Astrocyte of the spinal cord (primary cell): ENCODE measurements at regions not wholly inside any gene's neighbourhood (a gene's known extent, or its start where the extent isn't known, plus 50 kb on each side); places are given as distances from the start of the nearest gene placed in this dataset.
"Not testable (repeated sequence)": the region's sequence is repeated elsewhere in the genome, so short reads cannot be mapped to it uniquely, and the experiment has no call there.

Experiments
- DNase-seq: peaks from one replicate; pipeline ENCODE4 v3.0.0; 2011; ENCODE audit warnings: low read depth, low spot score
- H3K4me3 ChIP-seq: 2 replicates; pipeline ENCODE4 v1.5.1; 2011; ENCODE audit warnings: low read depth, mild to moderate bottlenecking, low read length, moderate library complexity
- CTCF ChIP-seq: IDR thresholded peaks from 2 replicates; pipeline ENCODE4 v1.5.1; 2012; ENCODE audit warnings: low read depth, mild to moderate bottlenecking, low read length, inconsistent platforms
- in situ Hi-C: cut with HindIII; loops from 2 replicates; pipeline ENCODE4 v1.10.0; 2017; ENCODE audit warnings: low sequenced_read_pairs

- DNase-seq, result no peak
- no peak overlapping the region for H3K4me3 ChIP-seq
- in situ Hi-C loops, result no loop called here
- TF ChIP-seq CTCF, result no peak
Measured at GRCh38 chrX:80572636-80573035, 152.4 kb downstream of the TENT5D start.

- TF ChIP-seq CTCF, result no peak
- H3K4me3 ChIP-seq, result no peak overlapping the region
- DNase-seq, result no peak
- in situ Hi-C loops, result no loop called here
Measured at GRCh38 chrX:80573275-80573674, 153.0 kb downstream of the TENT5D start.

- in situ Hi-C loops, H3K4me3 ChIP-seq, DNase-seq: not testable (repeated sequence)
Measured at GRCh38 chrX:80574486-80575086, 154.3 kb downstream of the TENT5D start.

GRCh38 chrX:80576267-80576666 lies 156.0 kb downstream of the TENT5D start:
- in situ Hi-C loops, result no loop called here
- DNase-seq, result no peak
- H3K4me3 ChIP-seq, result no peak overlapping the region
- no peak for TF ChIP-seq CTCF

- DNase-seq, result no peak
- no peak for TF ChIP-seq CTCF
- H3K4me3 ChIP-seq, result no peak overlapping the region
- in situ Hi-C loops, result no loop called here
Measured at GRCh38 chrX:80576806-80577533, 156.7 kb downstream of the TENT5D start.

GRCh38 chrX:80578517-80579105 lies 158.4 kb downstream of the TENT5D start:
- in situ Hi-C loops, result no loop called here

GRCh38 chrX:80590992-80591391 lies 170.7 kb downstream of the TENT5D start:
- in situ Hi-C loops, DNase-seq, H3K4me3 ChIP-seq: not testable (repeated sequence)

More at GRCh38 chrX:80578517-80579105, 158.4 kb downstream of the TENT5D start:
- TF ChIP-seq CTCF, result peak; percentile 38
- no peak overlapping the region for H3K4me3 ChIP-seq
- DNase-seq, result peak; percentile 3
